GM23338 (cell line): ENCODE measurements at regions not wholly inside any gene's neighbourhood (a gene's known extent, or its start where the extent isn't known, plus 50 kb on each side); places are given as distances from the start of the nearest gene placed in this dataset.

Source experiments
- CTCF ChIP-seq, 2 experiments: fragments of 200-600 bp in 1 of 2; sonication (generic) in 1 of 2; conservative IDR thresholded peaks; 2 replicates each; pipeline versions ENCODE4 v1.5.1 to v1.6.1; 2016 to 2017; ENCODE audit warnings: antibody characterized with exemption in 2 of 2, low read depth in 2 of 2, mild to moderate bottlenecking in 2 of 2, moderate library complexity in 1 of 2
- EZH2phosphoT487 ChIP-seq: fragments of 200-600 bp; sonication (generic); IDR thresholded peaks from one replicate; pipeline ENCODE4 v1.8.1; 2018; ENCODE audit warnings: antibody characterized with exemption; ENCODE audit not compliant: unreplicated experiment
- POLR2AphosphoS5 ChIP-seq: IDR thresholded peaks from 2 replicates; pipeline ENCODE4 v1.6.1; 2016; ENCODE audit warnings: antibody characterized with exemption, low read depth

- TF ChIP-seq CTCF (conservative IDR thresholded peaks at IDR 0.05; ENCODE audit: low read depth in 2 of 2) (no peak), POLR2AphosphoS5 (no peak), EZH2phosphoT487 (no peak)
Measured at GRCh38 chr18:55641486-55641885, 53.5 kb upstream of the TCF4 start.
